Muscle layer of duodenum (tissue), 2 donors: ENCODE measurements at regions not wholly inside any gene's neighbourhood (a gene's known extent, or its start where the extent isn't known, plus 50 kb on each side); places are given as distances from the start of the nearest gene placed in this dataset.

Experiments
- H3K27ac ChIP-seq: one replicate; pipeline ENCODE4 v1.7.0; 2013; ENCODE audit warnings: mild to moderate bottlenecking, low read length
- H3K27me3 ChIP-seq: one replicate; pipeline ENCODE4 v1.7.0; 2013; ENCODE audit warnings: low read depth, mild to moderate bottlenecking, control low read depth, low read length
- H3K36me3 ChIP-seq, 2 donors: one replicate each; pipeline ENCODE4 v1.7.0; 2013; ENCODE audit warnings: low read length in 2 of 2, control low read depth in 1 of 2, mild to moderate bottlenecking in 1 of 2; ENCODE audit not compliant: insufficient read depth in 2 of 2, control insufficient read depth in 1 of 2
- H3K4me1 ChIP-seq, 2 donors: one replicate each; pipeline ENCODE4 v1.7.0; 2013; ENCODE audit warnings: low read length in 2 of 2, mild to moderate bottlenecking in 2 of 2, control low read depth in 1 of 2, moderate library complexity in 1 of 2; ENCODE audit not compliant: insufficient read depth in 2 of 2, control insufficient read depth in 1 of 2
- H3K4me3 ChIP-seq, 2 donors: one replicate each; pipeline ENCODE4 v1.7.0; 2013; ENCODE audit warnings: low read length in 2 of 2, low read depth in 1 of 2, mild to moderate bottlenecking in 1 of 2
- H3K9me3 ChIP-seq, 2 donors: one replicate each; pipeline ENCODE4 v1.7.0; 2013; ENCODE audit warnings: low read length in 2 of 2, control low read depth in 1 of 2, mild to moderate bottlenecking in 1 of 2; ENCODE audit not compliant: control insufficient read depth in 1 of 2
- donor health status: healthy.

DNA sequence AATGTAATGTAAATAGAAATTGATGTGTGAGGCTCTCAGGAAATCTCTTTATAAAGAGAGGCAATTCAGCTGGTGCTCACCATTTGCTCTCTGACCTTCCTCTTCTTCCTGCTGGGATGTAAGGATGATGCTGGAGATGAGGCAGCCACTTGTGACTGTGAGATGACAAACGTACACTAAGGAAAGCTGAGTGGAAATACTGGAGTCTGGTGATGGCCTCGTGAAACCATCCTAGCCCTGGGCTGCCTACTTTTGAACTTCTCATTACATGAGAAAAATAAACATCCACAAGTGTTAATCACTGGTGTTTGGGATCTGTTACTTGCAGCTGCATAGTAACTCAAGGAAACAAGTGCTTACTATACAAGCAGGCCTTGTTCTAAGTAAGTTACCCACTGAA, 114.9 kb upstream of the NHSL1 start:
- no peaks in the 10 kb centered on the region for H3K4me1 ChIP-seq
- no peaks in the 10 kb centered on the region for H3K27me3 ChIP-seq
- H3K9me3 ChIP-seq: no peaks in the 10 kb centered on the region
- no peak overlapping the region for H3K27ac ChIP-seq
- no peak overlapping the region for H3K4me3 ChIP-seq
- H3K36me3 ChIP-seq: no peaks in the 10 kb centered on the region

DNA sequence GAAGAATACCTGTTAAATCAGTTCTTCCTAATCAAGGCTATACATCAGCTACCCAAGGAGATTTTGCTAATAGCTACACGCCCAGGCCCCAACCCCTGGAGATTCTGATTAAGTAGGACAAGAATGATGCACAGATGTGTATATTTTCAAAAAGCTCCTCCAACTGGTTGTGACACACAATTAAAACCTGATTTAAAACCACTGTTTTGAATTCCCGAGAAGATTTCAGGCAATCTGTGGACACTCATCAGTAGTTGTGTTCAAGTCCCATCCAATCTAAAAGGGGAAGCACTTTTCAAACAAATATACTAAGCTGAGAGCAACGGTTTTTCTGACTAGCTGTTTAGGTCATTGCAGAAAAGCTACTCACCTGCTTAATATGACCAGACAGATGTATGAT, 118.9 kb upstream of the NHSL1 start:
- Histone ChIP-seq H3K4me1 (no peaks in the 10 kb centered on the region), H3K9me3 (no peaks in the 10 kb centered on the region), H3K27ac (no peak overlapping the region), H3K4me3 (no peak overlapping the region), H3K27me3 (no peaks in the 10 kb centered on the region), H3K36me3 (no peaks in the 10 kb centered on the region)

DNA sequence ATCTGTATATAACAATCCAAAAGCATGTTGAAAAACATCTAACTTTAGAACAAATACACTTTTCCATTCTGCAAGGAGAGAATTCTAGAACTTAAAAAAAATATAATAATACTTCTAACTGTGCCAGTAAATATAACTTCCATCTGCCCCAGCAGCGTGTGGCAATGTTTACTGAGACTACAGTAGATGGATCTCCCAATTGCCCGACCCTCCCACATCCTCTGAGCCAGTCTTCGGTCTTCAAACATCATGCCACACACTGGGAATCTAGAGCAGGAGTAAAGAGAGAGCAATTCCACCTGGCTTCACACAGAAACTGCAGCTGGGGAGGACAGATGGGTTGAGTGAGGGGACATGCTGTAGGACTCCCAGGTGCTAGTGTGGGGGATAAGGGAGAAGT, 121.3 kb upstream of the NHSL1 start:
- no peaks in the 10 kb centered on the region for H3K27me3 ChIP-seq
- H3K36me3 ChIP-seq: no peaks in the 10 kb centered on the region
- H3K4me3 ChIP-seq: no peak overlapping the region
- no peaks in the 10 kb centered on the region for H3K4me1 ChIP-seq
- no peaks in the 10 kb centered on the region for H3K9me3 ChIP-seq
- H3K27ac ChIP-seq: no peak overlapping the region

DNA sequence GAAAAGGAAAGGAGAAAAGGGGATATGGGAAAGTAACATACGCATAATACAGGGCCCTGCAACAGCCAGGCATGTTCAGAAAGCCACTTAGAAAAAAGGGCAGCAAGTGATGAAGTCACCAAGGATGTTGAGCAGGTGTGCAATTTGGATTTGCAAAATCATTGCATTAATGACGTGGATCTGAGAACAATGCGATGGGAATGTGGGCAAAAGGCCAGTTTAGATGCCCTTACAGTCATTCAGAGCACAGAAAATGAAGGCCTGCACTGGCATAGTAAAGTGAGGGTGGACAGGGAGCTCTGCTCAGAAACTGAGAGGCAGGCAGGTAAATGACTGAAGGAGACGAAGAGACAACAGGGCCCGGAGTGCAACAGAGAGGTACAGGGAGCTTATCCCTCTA, 123.7 kb upstream of the NHSL1 start:
- no peaks in the 10 kb centered on the region for H3K9me3 ChIP-seq
- no peak overlapping the region for H3K4me3 ChIP-seq
- H3K27ac ChIP-seq: no peak overlapping the region
- no peaks in the 10 kb centered on the region for H3K36me3 ChIP-seq
- no peaks in the 10 kb centered on the region for H3K27me3 ChIP-seq
- H3K4me1 ChIP-seq: no peaks in the 10 kb centered on the region

DNA sequence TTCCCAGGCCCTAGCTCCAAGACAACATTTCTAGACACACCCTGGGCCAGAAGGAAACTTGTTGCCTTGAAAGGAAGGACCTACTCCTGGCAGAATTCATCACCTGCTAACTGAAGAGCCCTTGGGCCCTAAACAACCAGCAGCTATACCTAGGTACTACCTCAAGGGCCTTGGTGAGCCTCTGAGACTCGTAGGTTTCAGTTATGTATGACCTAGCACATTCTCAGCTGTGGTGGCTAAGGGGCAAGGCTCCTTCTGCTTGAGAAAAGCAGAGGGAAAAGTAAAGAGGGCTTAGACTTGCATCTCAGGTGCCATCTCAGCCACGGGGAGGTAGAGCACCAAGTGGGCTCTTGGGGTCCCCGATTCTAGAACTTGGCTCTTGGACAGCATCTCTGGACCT, 132.3 kb upstream of the NHSL1 start:
- H3K4me1 ChIP-seq: no peaks in the 10 kb centered on the region
- no peaks in the 10 kb centered on the region for H3K9me3 ChIP-seq

DNA sequence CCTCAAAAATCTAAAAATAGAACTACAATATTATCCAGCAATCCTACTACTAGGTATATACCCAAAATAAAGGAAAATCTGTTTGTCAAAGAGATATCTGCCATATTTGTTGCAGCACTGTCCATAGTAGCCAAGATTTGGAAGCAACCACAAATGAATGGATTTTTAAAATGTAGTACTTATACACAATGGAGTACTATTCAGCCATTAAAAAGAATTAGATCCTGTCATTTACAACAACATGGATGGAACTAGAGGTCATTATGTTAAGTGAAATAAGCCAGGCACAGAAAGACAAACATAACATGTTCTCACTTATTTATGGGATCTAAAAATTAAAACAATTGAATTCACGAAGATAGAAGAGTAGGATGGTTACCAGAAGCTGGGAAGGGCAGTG, 135.7 kb upstream of the CCDC28A start:
- H3K4me1 ChIP-seq: no peaks in the 10 kb centered on the region
- H3K27me3 ChIP-seq: no peaks in the 10 kb centered on the region
- no peaks in the 10 kb centered on the region for H3K36me3 ChIP-seq
- no peak overlapping the region for H3K27ac ChIP-seq
- no peaks in the 10 kb centered on the region for H3K9me3 ChIP-seq
- H3K4me3 ChIP-seq: no peak overlapping the region

More for the DNA sequence above, 132.3 kb upstream of the NHSL1 start:
- no peaks in the 10 kb centered on the region for H3K36me3 ChIP-seq
- H3K27me3 ChIP-seq: no peaks in the 10 kb centered on the region
- no peak overlapping the region for H3K4me3 ChIP-seq
- no peak overlapping the region for H3K27ac ChIP-seq

DNA sequence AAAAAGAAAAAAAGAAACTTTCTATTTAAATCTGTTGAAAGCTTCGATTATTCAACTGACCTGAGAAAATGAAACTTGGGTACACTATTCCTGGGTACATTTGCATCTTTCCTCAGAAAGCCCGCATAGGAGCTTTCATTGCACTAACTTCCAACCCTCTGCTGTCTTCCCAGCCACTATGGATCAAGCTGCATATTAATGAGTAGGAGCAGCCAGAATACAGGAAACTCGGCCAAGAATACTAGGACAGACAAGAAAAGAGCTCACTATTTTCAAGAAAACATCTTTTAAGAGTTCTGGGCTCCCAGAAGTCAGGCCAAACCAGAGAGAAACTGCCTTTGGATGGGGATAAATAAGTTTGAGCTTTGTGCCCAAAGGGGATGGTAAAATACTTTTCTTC, 135.0 kb upstream of the CCDC28A start:
- no peak overlapping the region for H3K4me3 ChIP-seq
- no peaks in the 10 kb centered on the region for H3K27me3 ChIP-seq
- H3K4me1 ChIP-seq: no peaks in the 10 kb centered on the region
- H3K36me3 ChIP-seq: no peaks in the 10 kb centered on the region
- no peak overlapping the region for H3K27ac ChIP-seq
- no peaks in the 10 kb centered on the region for H3K9me3 ChIP-seq

DNA sequence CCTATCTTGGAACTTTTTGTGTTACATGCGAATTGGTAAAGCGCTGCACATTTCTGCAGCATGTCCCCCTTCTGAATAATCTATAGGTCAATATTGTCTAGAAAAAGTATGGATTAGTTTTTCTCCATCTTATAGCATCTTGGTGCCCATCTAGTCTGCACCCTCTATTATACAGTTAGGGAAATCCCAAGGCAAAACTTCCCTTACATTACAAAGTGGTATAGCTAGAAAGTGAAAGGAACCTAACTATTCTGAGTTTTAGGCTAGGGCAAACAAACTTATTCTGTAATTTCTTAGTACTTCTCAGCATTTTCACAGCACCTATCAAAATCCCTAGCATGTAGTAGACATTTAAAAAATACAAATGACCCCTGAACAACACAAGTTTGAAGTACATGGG, 133.5 kb upstream of the CCDC28A start:
- Histone ChIP-seq H3K36me3 (no peaks in the 10 kb centered on the region), H3K4me3 (no peak overlapping the region), H3K4me1 (no peaks in the 10 kb centered on the region), H3K27ac (no peak overlapping the region), H3K9me3 (no peaks in the 10 kb centered on the region), H3K27me3 (no peaks in the 10 kb centered on the region)

DNA sequence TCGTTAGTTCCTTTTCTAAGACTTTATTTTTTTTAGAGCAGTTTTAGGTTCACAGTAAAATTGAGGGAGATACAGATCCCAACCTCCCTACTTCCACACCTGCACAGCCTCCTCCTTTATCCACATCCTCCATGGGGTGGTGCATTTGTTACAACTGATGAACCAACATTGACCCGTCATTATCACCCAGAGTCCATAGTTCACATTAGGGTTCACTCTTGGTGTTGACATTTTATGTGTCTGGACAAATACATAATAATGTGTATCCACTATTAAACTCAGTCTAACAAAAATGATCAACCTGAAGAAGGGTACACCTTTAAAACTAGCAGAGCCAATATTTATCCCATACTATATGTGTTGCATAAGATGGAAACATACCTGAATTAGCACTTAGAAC, 130.4 kb upstream of the CCDC28A start:
- no peaks in the 10 kb centered on the region for H3K4me1 ChIP-seq
- no peak overlapping the region for H3K4me3 ChIP-seq
- H3K9me3 ChIP-seq: no peaks in the 10 kb centered on the region
- H3K27me3 ChIP-seq: no peaks in the 10 kb centered on the region
- no peak overlapping the region for H3K27ac ChIP-seq
- no peaks in the 10 kb centered on the region for H3K36me3 ChIP-seq

DNA sequence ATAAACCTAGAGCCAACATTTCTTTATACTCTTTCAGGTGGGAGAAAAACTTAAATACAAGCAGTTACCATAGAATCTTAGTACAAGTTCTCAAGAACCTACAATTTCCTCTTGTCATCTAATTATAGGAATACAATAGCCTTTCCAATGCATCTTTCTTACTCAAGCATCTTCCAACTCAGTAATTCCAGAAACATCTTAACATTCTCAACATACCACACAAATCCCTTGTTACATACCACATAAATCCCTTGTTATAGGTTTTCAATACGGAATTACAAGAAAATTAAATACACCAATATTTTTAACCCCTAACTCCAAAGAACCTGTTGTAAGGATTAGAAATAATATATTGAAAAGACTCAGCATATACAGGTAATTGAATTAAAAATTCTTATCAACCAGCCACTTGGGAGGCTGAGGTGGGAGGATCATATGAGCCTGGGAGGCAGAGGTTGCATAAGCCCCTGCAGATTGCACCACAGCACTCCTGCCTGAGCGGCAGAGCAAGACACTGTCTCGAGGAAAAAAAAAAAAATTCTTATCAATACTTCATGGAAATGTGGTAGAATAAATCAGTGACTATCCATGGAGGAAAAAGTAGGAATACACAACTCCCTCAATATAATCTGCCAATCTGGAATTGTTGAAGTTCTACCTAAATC, 127.5 kb upstream of the CCDC28A start:
- Histone ChIP-seq H3K4me3 (no peak overlapping the region), H3K27ac (no peak overlapping the region), H3K4me1 (no peaks in the 10 kb centered on the region), H3K36me3 (no peaks in the 10 kb centered on the region), H3K9me3 (no peaks in the 10 kb centered on the region), H3K27me3 (no peaks in the 10 kb centered on the region)

DNA sequence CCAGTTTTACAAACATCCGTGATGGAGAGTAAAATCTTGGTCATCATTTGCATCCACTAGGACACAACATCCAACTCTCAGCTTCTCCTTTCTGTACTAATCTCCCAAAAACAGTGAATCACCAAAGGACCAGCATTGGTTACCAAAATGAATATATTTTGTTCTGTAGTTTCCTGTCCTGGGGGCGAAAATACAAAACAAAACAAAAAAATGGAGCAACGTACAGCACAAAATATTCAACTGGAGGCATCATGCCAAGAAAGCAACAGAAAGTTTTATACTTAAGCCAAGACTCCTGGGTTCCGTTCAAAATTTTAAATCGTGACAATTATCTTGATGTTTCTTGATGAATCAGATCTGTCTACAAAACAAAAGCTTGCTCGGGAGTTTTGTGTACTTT, 126.6 kb upstream of the CCDC28A start:
- Histone ChIP-seq H3K27ac (no peak overlapping the region), H3K36me3 (no peaks in the 10 kb centered on the region), H3K27me3 (no peaks in the 10 kb centered on the region), H3K4me1 (no peaks in the 10 kb centered on the region), H3K4me3 (no peak overlapping the region), H3K9me3 (no peaks in the 10 kb centered on the region)

DNA sequence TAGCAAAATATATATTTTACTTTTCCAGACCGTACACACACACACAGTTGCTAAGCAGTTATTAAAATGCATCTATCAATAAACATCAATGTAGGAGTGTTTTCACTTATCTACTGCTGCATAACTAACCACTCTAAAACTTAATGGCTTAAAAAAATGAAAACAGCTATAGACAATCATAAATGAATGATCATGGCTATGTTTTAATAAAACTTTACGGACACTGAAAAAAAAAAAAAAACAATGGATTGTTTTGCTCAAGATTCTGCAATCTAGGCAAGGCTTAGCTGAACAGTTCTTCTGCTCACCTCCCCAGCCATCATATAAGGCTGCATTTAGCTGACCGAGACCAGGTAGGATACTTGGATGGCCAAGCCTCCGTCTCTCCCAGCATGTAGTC, 125.4 kb upstream of the CCDC28A start:
- Histone ChIP-seq H3K27me3 (no peaks in the 10 kb centered on the region), H3K27ac (no peak overlapping the region), H3K9me3 (no peaks in the 10 kb centered on the region), H3K4me3 (no peak overlapping the region), H3K36me3 (no peaks in the 10 kb centered on the region), H3K4me1 (no peaks in the 10 kb centered on the region)
